Dermis microvascular lymphatic vessel endothelial cell (primary cell): ENCODE measurements at regions not wholly inside any gene's neighbourhood (a gene's known extent, or its start where the extent isn't known, plus 50 kb on each side); places are given as distances from the start of the nearest gene placed in this dataset.

Experiments
- DNase-seq, 2 donors: peaks; one replicate each; pipeline versions ENCODE4 v3.0.0 to v3.0.0-alpha.2; 2010; ENCODE audit warnings: low read depth in 2 of 2

DNA sequence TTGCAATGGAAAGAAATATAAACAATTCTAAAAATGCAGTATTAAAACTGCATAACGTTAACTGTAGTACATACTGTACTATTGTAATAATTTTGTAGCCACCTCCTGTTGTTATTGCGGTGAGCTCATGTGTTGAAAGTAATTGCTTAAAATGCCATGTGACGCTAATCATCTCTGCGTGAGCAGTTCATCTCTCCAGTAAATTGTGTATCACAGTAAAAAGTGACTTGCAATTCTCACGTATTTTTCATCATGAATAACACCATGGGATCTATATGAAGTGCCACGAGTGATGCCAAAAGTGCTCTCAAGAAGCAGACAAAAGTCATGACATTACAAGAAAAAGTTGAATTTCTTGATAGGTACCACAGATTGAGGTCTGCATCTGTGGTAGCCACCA, 82.4 kb upstream of the CYYR1 start:
- DNase-seq, result no peak

GRCh38 chr21:26653430-26653829, 80.3 kb upstream of the CYYR1 start:
- DNase-seq, result no peak

DNA sequence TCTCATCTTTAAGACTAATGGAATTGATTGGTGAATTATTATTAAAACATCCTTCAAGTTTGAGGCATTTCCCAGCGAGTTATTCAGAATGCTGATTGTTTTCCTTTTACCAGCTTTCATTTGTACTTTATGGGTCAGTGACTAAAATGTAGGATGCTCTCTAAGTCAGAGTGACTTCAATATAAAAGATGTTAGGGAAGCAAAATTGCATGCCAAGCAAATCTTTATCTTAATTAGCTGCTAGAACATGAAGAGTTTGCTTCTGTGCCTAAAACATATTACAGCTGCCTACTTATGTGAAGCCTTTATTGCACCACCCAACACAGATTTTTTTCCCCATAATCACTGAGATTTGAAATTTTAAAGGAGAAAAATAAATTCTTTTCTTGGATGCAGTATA, 79.8 kb upstream of the CYYR1 start:
- DNase-seq, result no peak

DNA sequence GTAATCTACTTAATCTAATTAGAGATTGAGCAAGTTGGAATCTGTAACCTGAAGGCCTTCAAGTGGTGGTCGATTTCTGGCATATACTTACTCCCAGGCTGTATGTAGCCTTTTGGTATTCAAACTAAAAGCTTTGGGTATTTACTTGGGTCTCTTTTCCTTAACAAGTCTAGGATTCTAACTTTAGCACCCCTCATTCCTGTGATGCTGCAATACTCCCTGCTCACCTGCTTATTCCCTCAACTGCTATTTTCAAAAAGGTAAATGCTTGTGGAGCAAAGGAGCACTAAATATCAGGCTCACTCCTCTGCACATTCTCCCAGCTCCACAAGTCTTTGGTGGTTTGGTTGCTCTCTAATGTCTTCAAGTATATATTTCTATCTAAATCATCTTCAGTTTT, 68.0 kb upstream of the CYYR1 start:
- no peak for DNase-seq

- no peak for DNase-seq
Measured at GRCh38 chr21:26637201-26637745, 64.2 kb upstream of the CYYR1 start.

DNA sequence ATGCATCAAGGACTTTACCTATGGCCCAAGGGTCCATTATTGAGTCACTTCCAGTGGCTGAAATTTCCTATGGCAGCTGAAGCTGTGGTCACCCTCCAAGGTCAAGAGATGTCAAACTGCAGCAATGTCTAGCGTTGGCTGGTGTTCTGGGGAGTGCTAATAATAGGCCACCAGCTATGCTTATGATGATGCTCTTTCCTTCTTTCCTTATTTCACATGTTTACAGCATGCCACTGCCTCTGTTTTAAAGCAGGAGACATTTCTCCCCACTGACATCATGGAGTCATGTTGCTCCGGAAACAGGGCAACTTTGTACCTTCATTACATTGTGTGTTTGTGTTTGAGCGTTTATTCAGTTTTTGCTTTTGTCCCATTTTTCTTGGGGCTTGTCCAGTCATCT, 62.6 kb upstream of the CYYR1 start:
- DNase-seq, result no peak

DNA sequence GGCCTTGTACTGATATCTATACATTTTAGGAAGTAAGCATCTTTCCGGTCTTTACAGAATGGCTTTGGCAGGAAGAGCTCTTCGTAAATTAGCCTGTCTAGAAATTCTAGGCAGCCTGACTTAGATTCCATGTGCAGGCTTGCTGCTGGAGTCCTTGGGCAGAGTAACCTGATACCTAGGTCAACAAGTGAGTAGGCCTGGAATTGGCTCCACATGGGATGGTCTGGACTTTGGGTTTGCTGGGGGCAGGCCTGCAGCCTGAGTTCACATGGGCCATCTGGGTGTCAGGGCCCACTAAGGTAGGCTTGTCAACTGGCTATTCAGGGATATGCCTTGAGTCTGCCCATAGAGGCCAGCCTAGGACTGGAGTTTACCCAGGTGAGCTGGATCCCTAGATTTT, 59.6 kb upstream of the CYYR1 start:
- DNase-seq, result no peak

DNA sequence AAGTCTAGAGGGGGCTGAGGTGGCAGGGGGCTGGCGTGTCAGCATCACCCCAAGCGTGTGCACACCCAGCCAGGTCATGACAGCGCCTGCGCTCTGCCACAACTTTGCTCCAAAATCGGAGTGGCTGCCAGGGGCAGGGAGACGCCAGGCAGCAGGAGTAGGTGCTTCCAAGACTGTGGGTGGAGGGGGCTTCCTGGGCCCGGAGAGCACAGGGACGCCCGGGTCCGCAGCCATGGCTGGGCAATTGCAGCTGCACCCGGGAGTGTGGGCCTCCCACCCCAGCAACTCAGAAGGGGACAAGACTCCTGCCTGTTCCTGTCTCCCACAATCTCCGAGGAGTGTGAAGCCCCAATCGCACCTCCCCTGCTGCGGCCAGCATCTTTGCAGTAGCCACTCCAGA, 53.1 kb upstream of the CYYR1 start:
- DNase-seq, result no peak

DNA sequence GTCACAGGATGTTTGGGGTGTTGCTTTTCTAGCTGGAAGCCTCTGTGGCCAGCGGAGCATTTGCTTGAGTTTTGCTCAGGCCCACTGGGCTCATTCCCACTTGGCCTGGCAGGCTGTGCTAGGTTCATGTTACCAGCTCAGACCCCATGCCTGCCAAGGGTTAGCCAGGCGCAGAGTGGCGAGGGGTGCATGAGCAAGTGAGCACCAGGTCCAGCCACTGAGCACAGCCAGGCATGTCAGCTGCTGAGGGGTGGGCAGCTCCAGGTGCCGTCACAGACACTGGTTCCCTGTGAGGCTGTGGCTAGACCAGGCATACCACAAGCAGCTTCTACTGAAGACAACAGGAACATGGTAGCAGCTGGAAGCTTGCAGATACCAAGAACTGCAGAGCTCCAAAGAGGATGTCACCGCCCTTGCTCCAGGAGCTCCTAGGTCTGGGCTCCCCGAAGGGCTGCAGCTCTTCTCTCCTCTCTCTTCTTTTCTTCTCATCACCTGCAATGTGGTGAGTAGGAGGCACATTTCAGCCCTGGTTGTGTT, 52.0 kb upstream of the CYYR1 start:
- no peak for DNase-seq
